Ascending aorta (tissue), 2 donors: ENCODE measurements at regions not wholly inside any gene's neighbourhood (a gene's known extent, or its start where the extent isn't known, plus 50 kb on each side); places are given as distances from the start of the nearest gene placed in this dataset.

Experiments
- DNase-seq, 2 donors: peaks; one replicate each; pipeline ENCODE4 v3.0.0-alpha.2; 2019; ENCODE audit warnings: low spot score in 2 of 2
- H3K27ac ChIP-seq, 2 donors: fragments of 200-600 bp; sonication (generic); one replicate each; pipeline ENCODE4 v1.5.1; 2016 to 2017; ENCODE audit warnings: mild to moderate bottlenecking in 1 of 2
- H3K27me3 ChIP-seq: fragments of 200-600 bp; sonication (generic); one replicate; pipeline ENCODE4 v1.5.1; 2017
- H3K36me3 ChIP-seq, 2 donors: fragments of 200-600 bp; sonication (generic); one replicate each; pipeline ENCODE4 v1.5.1; 2016
- H3K4me1 ChIP-seq, 2 donors: fragments of 200-600 bp; sonication (generic); one replicate each; pipeline ENCODE4 v1.5.1; 2016 to 2017; ENCODE audit warnings: mild to moderate bottlenecking in 1 of 2
- H3K4me3 ChIP-seq, 2 donors: fragments of 200-600 bp; sonication (generic); one replicate each; pipeline ENCODE4 v1.5.1; 2016 to 2017; ENCODE audit warnings: mild to moderate bottlenecking in 1 of 2
- H3K9me3 ChIP-seq, 2 donors: fragments of 200-600 bp; sonication (generic); one replicate each; pipeline ENCODE4 v1.5.1; 2016
- intact Hi-C: fragments of 100-400 bp; cut with DNase I; formaldehyde crosslinking; loops from one replicate; pipeline ENCODE4 v1.15.1; 2023
- TF ChIP-seq, protein P1 (sequence below), 3 experiments: fragments of 200-600 bp in 2 of 3; fragments of 450-650 bp in 1 of 3; sonication (generic) in 2 of 3; IDR thresholded peaks; one replicate each; pipeline ENCODE4 v1.5.1; 2016 to 2019; ENCODE audit warnings: antibody characterized with exemption in 3 of 3, mild to moderate bottlenecking in 1 of 3, moderate library complexity in 1 of 3

DNA sequence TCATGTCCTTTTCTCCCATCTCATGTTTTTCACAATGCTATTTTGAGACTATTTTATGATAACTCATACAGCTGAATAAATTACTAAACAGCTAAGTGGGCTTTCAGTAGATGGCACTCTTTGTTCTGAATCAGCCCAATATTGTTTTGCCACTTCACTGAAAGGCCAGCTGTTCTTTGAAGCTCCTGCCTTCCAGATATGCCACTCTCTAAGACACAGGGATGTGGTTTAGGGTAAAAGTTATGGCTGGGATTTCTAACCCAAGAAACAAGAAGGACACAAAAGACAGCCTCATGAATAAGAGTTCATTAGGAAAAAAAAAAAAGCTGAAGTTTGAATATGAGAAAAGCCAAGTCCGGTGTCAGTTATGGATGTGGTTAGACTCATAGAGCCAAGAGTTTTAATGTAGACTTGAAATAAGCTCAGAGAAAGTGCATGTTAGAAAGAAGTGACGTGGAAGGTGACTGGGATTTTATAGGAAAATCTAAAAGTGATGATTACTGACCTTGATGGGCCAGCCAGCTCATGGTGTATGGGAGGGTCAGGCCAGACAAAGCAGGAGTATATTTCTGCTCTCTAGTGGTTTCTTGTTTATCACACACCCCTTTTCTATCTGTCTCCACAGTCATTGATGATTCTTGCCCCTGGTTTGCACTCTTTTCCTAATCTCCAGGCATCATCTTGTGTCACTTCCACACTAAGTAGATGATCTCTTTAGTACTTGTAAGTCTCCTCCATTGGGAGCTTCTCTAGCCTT is 488.5 kb downstream of the NR2F1-AS1 start:
- Histone ChIP-seq H3K27ac (no peak overlapping the region), H3K36me3 (no peaks in the 10 kb centered on the region), H3K27me3 (no peaks in the 10 kb centered on the region), H3K4me1 (no peaks in the 10 kb centered on the region), H3K4me3 (no peak overlapping the region), H3K9me3 (no peaks in the 10 kb centered on the region)
- DNase-seq = no peak
- intact Hi-C loops = no loop called here
- TF ChIP-seq, protein P1, sequence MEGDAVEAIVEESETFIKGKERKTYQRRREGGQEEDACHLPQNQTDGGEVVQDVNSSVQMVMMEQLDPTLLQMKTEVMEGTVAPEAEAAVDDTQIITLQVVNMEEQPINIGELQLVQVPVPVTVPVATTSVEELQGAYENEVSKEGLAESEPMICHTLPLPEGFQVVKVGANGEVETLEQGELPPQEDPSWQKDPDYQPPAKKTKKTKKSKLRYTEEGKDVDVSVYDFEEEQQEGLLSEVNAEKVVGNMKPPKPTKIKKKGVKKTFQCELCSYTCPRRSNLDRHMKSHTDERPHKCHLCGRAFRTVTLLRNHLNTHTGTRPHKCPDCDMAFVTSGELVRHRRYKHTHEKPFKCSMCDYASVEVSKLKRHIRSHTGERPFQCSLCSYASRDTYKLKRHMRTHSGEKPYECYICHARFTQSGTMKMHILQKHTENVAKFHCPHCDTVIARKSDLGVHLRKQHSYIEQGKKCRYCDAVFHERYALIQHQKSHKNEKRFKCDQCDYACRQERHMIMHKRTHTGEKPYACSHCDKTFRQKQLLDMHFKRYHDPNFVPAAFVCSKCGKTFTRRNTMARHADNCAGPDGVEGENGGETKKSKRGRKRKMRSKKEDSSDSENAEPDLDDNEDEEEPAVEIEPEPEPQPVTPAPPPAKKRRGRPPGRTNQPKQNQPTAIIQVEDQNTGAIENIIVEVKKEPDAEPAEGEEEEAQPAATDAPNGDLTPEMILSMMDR (IDR thresholded peaks at IDR 0.05) = peak in 1 of 3 experiments; percentile 17

DNA sequence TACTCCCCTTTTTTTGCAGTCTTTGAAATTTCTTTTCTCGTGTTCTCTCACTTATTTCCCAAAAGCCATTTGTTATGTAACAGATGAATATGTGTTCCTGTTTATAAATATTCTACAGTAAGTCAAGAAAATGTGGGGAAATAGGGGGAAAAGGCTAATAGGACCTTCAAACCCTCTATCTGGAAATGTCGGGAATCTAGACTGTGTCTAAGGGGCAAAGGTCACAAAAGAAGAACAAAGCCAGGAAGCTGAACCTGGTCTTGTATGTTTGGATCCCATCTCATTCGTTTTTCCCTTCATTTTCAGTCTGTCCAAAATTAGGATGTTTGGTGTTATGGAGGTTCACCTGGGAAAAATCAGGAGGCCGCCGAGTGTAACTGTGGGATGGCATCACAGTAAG is 490.3 kb downstream of the NR2F1-AS1 start:
- no peak for DNase-seq
- intact Hi-C loops = no loop called here
- Histone ChIP-seq H3K9me3 (no peaks in the 10 kb centered on the region), H3K4me1 (no peaks in the 10 kb centered on the region), H3K36me3 (no peaks in the 10 kb centered on the region), H3K4me3 (no peak overlapping the region), H3K27me3 (no peaks in the 10 kb centered on the region), H3K27ac (no peak overlapping the region)
- TF ChIP-seq, protein P1 (IDR thresholded peaks at IDR 0.05) = no peak

DNA sequence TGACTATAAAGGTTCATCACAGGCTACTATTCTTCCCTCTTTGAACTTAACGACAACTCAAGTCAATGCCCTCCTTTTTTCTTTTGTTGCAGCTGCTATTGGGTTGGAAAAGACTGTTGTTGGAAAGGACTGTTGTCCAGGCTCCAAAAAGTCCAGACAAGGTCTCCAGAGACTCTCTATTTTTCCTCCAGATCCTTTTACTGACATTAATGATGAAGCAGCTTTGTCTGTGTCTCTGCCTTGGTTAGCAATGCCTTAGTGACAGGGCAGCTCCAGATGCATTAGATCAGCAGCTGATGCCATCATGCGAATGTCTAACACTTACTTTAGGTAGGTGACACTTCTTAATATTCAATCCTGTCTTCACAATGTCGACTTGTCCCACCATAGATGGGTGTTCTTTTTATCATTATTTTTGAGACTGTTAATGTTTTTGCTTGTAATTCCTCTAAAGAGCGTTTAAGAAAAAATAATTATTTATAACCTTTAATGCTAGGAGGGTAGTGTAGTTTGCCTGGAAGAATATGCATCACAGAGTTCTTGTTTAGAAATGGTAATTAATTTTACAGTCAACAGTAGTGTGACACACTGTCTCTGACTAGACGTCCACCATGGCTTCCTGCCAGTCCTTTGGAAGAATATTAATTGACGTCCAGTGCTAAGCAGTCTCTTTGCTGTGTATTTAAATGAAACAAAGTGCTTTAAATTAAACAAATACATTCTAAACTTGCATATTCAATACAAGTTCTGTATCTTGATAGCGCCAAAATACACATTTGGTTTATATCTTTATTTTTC is 492.2 kb downstream of the NR2F1-AS1 start:
- Histone ChIP-seq H3K4me3 (no peak overlapping the region), H3K27me3 (no peaks in the 10 kb centered on the region), H3K36me3 (no peaks in the 10 kb centered on the region), H3K27ac (no peak overlapping the region), H3K4me1 (no peaks in the 10 kb centered on the region), H3K9me3 (no peaks in the 10 kb centered on the region)
- intact Hi-C loops = no loop called here
- DNase-seq = no peak
- TF ChIP-seq, protein P1 (IDR thresholded peaks at IDR 0.05) = no peak

DNA sequence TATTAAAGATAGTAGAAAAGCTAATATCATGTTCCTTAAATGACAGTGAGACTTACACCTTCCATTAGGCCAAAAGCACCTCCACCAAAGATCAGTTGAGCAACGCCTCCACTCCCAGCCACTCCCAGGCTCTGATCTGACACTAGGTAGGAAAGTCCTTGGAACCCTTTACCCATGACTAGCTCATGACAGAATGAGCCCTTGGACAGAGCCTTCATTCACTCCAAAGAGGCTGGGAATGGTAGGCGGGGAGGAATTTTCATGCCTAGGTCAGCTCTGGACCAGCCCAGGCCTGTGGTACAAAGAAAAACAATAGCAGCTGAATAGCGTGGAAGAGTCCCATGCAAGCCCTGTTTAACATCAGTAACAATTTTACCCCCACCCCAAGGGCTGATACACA is 493.7 kb downstream of the NR2F1-AS1 start:
- Histone ChIP-seq H3K36me3 (no peaks in the 10 kb centered on the region), H3K4me3 (no peak overlapping the region), H3K27ac (no peak overlapping the region), H3K27me3 (no peaks in the 10 kb centered on the region), H3K9me3 (no peaks in the 10 kb centered on the region), H3K4me1 (no peaks in the 10 kb centered on the region)
- intact Hi-C loops = no loop called here
- TF ChIP-seq, protein P1 (IDR thresholded peaks at IDR 0.05) = no peak
- no peak for DNase-seq

DNA sequence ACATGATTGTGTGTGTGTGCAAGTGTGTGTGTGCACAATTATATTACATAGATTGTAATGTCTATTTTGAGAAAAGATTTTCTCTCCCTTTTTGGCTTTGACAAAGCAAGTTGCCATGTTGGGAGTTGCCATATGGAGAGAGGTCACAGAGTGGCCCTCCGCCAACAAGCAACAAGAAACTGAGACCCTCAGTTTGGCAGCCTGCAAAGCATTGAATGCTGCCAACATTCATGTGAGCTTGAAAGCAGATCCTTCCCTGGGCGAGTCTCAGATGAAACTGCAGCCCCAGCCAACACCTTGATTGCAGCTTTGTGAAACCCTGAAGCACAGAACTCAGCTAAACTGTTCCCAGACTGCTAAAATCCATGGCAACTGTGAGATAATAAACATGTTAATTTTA is 498.0 kb downstream of the NR2F1-AS1 start:
- intact Hi-C loops = no loop called here
- no peak for DNase-seq
- no peaks in the 10 kb centered on the region for H3K27me3 ChIP-seq

More for the DNA sequence above, 498.0 kb downstream of the NR2F1-AS1 start:
- TF ChIP-seq, protein P1 (IDR thresholded peaks at IDR 0.05) = no peak
- Histone ChIP-seq H3K27ac (no peak overlapping the region), H3K4me1 (no peaks in the 10 kb centered on the region), H3K9me3 (no peaks in the 10 kb centered on the region), H3K36me3 (no peaks in the 10 kb centered on the region), H3K4me3 (no peak overlapping the region)
